ENCODE measurements at regions not wholly inside any gene's neighbourhood (a gene's known extent, or its start where the extent isn't known, plus 50 kb on each side); places are given as distances from the start of the nearest gene placed in this dataset.
A peak's percentile ranks its signal among the peaks of the same experiment; 100 is the strongest.

DNA sequence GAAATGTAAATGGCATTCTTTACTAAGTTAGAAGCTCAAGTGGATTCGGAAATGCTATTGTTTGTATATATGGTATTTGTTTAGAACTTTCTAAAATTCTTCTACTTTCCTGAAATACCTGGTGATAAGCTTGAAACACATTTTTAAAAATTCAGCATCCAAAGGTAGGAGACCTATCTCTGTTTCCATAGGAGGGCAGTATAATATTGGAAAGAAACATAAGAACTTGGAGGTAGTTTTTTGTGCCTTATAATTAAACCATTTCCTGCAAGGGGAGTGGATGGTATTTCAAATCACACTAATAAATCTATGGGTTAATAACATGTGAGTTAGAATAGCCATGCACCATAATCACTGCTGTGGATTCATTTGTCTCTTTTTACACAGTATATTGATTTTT lies 217.4 kb upstream of the AADAT start:
- DNase-seq (ENCODE audit: low read depth): peak; percentile 5

DNA sequence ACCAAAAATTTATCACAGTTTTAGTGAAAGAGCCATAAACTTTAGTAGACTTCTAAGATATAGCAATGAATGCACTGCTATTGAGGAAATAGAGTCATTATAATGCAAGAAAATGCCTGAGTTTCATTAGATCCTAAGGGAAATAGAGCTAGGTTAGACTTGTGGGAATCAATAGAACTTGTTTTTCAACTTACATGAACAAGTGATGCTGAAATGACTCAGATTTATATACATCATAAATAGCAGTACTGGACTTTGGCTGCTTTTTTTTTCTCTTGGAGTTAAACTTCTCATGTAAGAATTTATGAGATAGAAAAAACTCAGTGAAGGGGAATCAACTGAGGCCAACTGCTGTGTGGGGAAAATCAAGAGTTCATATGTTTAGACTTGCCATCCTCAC lies 216.5 kb upstream of the AADAT start:
- no peak for DNase-seq (ENCODE audit: low read depth)

DNA sequence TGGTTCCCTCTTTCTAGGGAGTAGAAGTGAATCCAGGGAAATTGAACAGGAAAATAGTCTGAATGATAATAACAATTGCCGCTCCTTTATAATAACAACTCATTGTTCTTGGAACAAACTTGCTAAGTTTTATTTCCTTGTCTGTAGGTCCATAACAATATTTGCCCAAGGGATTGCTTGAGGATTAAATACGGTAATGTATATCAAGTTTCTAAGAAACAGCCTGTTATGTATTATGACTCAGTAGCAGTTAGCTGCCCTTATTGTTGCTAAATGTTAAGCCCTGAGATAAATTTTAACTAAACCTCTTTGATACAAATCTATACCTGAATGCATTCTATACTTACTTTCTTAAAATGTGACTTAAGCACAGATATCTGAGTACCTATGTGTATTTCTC lies 215.9 kb upstream of the AADAT start:
- no peak for DNase-seq (ENCODE audit: low read depth)

DNA sequence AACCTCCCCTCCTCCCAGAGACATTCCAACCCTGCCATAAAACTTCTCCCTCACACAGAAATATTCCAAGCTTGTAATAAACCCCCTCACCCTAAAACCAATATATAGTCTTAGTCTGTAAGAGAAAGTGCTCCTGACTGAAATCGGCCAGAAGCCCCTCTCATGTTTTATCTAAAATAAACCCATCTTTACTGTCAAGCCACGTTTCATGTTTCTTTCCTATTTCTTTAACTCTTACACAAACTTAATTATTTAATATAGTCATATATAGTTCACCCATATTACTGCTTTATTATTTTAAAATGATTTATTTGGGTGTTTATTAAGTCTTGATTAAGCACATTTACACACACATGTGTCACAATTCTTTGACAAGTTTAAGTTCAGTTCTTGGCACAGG lies 191.3 kb upstream of the AADAT start:
- DNase-seq (ENCODE audit: low read depth): no peak

DNA sequence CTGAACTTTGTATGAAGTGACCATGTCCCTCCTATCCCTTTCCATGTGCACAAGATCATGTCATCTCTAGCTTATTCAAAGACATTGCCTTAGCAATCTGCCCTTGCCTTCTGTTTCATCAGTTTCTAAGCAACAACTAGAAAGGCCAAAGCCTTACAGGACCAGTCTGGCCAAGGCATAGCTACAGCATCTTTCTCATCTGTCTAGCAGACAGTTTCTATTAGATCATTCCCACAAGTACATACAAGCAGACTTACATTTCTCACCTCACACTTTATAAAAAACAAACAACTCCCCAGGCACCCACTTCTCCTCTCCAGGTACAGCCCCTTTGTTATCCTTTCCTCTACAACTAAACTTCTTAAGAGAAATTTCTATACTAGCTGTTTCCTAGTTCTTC lies 188.7 kb upstream of the AADAT start:
- no peak for DNase-seq (ENCODE audit: low read depth)

DNA sequence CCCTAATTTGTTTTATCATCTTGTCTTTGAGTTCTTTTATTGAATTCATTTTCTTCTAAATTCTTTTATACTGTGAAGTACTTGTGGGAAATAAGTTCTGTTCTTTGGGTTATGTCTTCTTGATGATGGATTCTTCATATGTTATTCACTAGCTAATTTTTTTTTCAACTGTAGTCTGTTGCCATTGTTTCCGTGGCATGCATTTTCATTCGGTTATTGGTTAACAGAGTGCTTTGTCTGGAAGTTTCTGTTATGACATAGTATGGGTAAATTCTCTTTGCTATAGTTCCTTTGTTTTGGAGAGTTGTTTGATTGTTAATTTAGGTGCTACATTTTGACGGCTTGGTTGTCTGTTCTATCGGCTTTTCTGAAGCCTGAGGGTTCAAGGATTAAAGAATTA lies 184.9 kb upstream of the AADAT start:
- peak; percentile 74 for DNase-seq (ENCODE audit: low read depth)

DNA sequence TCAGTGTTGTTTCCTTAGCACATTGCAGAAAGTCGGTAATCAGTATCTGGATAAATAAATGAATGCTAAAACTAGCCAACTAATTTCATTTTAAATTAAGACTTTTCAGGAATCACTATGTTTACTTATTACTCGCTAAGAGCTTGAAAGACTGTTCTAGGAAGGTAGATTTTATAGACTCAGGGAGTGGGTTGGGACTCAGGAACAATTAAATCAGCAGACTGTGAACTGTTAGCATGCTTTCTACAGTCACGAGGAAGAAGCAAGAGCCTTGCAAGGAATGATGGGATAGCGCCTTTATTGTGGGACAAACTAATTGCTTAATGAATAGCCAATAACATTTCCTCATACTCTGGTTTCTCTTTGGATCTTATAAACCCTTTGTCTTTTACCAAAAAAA lies 183.2 kb upstream of the AADAT start:
- DNase-seq (ENCODE audit: low read depth): peak; percentile 75

DNA sequence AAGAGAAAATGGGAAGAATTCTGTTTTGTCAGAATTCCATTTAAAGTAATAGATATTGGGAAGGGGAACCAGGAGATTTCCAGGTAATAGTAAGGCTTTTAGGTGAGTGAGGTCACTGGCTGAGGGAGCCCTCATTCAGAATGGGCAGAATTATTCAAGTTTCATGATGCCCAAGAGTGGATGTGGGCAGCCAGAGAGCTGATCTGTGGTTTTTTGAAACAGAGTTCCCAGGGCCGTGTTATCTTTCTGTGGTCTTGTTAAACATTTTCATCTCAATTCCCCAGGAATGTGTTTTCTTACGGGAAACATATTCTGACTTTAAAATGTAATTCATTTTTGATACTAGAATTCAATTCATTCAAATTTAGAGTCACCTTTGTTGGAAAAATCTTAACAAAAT lies 182.0 kb upstream of the AADAT start:
- DNase-seq (ENCODE audit: low read depth): no peak

DNA sequence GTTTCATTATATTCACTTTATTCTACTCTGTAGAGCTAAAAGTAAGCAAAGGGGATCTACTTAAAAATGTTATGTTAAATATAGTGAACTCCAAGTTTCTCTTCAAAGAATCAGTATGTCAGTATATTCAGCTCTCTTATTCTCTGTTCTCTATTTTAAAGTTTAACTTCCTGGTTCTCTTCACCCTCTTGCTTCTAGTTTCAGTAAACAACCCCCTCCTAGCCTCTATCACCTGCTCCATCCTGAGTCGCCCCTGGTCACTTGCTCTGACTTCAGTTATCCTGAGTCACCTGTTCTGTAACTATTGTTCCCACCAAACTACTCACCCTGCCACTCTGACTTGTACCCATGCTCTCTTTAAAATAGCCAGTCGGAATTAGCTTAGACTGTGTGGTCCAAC lies 180.9 kb upstream of the AADAT start:
- DNase-seq (ENCODE audit: low read depth): no peak

DNA sequence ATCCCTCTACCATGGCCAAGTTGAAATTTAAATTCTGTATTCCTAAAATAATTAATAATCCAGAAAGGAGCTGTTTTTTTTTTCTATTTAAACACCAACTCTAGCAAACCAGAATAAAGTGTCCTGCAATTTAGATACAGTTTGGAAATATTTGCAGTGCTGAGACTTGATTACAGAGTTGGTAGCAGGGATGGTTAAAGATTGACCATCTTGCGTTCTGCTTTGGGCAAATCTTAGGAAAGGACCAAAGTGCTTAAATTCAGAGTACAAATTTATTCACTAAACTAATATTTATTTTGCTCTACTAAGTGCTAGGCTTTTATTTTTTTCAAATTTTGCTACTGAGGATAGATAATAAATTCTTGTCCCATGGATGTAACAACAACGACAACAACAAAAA lies 180.2 kb upstream of the AADAT start:
- no peak for DNase-seq (ENCODE audit: low read depth)

DNA sequence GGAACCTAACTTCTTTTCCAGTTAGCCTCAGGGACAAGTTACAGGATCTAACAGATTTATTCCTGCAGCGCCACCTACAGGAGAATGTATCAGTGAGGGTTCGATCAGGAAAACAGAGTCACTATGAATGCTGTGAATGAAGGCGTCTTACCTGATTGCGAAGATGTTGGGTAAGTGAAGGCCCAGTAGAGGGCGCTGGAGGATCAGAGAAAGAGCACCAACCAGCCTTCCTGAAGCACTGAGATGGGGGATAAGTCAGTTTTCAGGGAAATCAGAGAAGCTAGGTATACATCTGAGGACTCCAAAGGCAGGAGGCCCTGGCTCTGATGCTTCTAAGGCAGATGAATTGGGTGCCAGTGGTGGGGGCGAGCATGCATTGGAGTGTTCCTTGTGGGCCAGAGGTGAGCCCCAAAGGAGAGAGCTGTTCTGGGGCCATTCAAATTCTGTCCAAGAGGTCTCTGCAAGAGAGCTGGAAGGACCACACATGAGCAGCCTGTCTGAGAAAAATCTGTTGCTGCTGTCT lies 169.9 kb upstream of the AADAT start:
- peak; percentile 89 for DNase-seq (ENCODE audit: low read depth)

DNA sequence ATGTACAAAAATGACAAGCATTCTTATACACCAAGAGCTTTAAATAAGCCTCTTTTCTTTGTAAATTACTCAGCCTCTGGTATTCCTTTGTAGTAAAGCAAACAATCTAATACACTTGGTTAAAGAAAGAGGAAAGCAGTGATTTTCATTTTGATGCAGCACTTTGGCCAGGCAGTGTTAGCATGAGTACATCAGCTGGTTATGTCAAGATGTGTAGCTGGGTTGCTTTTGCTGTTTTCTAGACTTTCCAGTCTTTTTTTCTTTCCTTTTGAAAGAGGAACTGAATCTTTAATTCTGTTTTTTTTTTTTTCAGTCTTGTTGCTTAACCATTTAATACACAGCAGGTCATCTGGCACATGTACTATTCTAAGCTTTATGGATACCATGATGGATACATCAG lies 167.1 kb upstream of the AADAT start:
- DNase-seq (ENCODE audit: low read depth): no peak

DNA sequence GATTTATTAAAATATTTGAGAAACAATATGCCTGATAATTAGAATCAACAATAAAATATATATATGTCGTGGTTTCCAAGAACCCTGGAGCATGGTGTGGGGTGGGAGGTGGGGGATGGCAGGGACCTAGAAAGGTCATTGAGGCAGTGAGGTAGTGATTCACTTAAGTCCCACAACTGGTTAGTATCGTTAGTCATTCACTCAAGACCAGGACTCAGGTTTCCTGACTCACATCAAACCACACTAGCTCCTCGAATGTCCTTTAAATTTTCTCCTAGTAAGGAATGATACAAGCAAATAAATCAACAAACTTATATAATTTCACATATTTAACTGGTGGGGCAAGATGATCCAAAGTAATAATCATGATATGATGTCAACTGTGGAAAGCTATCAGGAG lies 158.8 kb upstream of the AADAT start:
- DNase-seq (ENCODE audit: low read depth): peak; percentile 60

DNA sequence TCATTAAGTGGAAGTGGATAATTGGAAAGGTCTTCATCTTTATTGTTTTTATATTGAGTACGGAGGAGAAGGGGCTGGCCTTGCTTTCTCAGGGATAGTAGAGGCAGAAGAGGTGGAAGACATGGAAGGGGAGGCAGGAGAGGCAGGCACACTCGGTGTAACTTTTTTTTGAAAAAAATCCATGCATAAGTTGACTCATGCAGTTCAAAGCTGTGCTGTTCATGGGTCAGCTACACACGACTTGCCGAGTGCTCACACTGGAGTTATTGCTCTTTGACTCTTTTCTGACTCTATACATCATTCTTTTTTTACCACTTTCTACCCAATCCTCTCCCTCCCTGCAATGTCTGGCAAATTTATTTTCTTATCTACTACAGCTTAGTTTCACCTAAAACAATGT lies 158.3 kb upstream of the AADAT start:
- no peak for DNase-seq (ENCODE audit: low read depth)

DNA sequence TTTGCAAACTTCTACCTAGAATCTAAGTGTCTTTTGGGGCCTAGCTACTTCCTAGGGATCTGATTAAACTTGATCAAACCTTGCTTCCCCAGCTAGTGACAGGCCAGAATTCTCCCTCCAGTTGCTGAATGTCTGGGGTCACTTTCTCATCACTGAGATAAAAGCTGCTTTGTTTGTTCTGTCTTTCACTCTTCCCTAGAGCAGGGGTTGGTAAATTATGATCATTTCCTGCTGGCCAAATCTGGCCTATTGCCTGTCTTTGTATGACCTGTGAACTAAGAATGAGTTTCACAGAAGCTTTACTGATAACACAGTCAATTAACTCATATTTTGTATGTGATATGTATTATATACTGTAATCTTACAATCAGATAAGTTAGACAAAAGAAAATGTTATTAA lies 157.8 kb upstream of the AADAT start:
- DNase-seq (ENCODE audit: low read depth): no peak

DNA sequence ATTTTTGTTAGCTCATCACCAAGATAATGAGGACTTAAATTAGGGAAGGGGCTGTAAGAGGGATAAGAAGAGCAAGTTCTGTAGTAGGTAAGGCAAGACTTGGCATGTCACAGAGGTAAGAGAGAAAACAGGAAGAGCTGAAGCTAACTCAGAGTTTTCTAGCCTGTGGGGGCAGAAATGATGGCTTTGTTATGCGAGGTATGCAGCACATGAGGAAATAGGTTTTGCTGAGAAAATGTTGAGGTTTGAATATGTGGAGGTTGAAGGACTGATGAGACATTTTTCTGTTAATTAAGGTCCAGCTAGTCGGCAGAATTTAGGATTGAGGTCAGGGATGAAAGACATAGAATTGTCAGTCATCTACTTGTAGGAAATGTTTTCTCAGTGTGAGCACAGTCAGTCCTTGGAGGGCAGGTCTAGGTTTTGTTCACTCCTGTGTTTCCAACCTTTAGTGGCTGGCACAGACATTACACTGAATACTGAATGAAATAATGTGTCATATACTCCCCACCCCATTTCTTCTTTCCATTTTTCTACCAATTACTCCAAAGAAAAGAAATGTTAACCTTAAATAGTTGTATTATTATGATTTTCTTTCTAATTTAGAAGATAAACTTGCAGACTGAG lies 154.0 kb upstream of the AADAT start:
- peak; percentile 23 for DNase-seq (ENCODE audit: low read depth)

DNA sequence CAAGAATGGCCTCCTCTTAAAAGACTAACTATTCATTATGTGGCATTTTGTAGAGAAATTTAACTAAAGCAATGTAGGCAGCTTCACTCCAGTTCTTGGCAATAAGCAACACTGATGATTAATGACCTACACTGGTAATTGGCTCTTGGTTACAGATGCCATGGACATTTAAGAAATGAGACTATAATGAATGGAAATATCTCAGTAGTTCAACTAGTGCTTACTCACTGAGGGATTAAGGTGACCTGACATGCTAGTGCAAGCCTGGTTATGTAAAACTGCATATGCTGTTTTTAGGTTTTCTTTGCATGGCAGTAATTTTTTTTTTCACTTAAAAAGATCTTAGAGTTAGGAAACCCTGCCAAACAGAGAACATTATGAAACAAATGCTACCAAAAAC lies 152.7 kb upstream of the AADAT start:
- DNase-seq (ENCODE audit: low read depth): no peak

DNA sequence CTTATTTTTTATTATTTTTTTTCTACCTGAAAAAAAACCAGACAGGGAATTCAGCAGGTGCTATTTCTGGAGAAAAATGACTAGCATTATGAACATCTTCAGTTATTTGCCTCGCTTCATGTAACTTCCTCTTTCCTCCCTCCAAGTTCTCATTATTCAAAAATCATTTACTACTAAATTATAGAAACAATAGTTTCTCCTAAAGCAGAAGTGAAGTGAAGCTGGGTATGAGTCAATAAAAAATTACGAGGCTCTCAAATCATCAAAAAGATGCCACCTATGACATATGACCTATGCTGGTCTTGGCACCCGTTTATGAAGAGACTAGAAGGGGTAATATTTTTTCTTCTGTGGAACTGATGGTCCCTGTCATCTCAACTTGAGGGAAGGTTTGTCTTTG lies 145.0 kb upstream of the AADAT start:
- no peak for DNase-seq (ENCODE audit: low read depth)

DNA sequence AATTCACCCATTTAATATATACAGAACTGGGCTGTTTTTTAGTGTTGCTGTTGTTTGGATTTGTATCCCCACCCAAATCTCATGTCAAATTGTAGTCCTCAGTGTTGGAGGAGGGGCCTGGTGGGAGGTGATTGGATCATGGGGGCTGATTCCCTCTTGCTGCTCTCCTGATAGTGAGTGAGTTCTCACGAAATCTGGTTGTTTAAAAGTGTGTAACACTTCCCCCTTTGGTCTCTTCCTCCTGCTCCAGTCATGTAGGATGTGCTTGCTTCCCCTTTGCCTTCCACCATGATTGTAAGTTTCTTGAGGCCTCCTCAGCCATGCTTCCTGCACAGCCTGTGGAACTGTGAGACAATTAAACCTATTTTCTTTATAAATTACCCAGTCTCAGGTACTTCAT lies 141.6 kb upstream of the AADAT start:
- DNase-seq (ENCODE audit: low read depth): no peak

DNA sequence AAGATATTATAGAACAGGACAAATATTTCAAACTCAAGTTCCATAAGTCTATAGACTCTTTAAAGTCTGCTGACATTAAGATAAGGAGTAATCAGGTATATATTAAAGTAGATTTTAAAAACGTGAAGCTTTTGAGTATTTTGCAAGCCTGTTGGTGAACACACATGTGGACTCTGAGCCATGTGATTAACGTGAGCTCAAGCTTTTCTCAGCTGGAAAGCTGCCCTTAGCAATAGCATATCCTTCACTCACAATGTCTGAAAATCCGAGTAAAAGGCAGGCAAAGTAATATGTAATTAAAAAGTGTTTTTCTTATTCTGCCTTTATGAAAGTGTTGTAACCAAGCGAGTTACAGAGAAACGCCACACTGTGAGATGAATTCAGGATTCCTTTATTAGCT lies 140.5 kb upstream of the AADAT start:
- no peak for DNase-seq (ENCODE audit: low read depth)

DNA sequence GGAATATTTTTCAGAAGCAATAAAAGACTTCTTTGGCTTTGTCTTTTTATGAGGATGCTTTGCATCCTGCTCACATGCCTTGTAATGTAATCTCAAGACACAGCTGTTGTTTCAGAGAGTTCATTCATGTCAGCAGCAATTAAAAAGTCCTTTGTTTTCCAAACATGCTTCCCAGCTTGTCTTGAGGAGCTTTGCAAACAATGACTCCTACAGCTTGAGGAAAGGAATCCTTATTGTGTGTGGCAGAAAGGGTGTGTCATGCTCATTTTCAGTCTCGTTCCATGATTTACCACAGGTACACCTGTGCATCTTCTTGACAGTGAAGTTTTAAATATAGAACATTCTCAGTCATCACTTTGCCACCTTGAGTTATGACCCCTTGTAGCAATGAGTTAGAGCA lies 139.2 kb upstream of the AADAT start:
- no peak for DNase-seq (ENCODE audit: low read depth)

DNA sequence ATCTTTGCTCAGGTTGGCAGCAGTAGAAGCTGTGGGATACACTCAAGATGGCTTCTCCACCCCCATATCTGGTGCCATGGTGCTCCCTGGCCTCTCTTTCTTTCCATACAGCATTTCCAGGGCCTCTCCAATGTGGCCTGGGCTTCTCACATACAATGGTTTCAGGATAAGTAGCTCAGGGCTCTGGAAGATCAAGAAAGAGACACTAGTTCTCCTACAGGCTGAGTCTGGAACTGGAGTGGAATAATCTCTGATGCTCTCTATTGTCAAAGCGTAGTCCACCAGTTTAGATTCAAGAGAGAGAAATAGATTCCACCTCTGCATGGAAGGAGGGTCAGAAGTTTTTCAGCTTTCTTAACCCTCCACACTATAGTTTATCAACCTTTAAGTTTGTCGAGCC lies 138.2 kb upstream of the AADAT start:
- DNase-seq (ENCODE audit: low read depth): no peak

DNA sequence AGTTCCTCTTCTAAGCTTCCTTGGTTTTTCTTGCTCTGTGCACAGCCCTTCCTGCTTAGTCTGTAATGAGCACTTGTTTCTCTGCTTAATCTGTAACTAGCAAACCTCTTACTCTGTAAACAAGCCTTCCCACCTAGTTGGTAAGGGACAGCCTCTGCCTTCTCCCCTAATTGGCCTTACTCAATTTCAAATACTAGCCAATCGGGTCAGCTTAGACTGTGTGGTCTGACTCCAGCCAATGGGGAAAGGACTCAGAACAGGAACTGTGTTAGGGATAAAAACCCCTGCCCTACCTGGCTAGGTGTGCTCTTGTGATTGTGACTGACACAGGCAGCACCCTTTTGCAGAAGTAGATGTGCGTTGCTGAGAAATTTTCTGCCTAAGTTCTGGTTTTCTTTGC lies 136.5 kb upstream of the AADAT start:
- DNase-seq (ENCODE audit: low read depth): peak; percentile 35

DNA sequence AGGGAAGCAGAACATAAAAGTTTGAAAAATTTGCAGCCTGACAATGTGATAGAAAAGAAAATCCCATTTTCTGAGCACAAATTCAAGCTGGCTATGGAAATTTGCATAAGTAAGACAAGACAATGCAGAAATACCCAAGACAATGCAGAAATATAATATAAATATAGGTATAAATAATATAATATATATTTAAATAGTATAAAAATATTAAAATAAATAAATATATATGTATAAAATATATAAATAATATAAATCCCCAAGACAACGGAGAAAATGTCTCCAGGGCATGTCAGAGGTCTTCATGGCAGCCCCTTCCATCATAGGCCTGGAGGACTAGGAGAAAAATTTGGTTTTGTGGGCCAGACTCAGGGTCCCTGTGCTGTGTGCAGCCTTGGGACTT lies 125.0 kb upstream of the AADAT start:
- no peak for DNase-seq (ENCODE audit: low read depth)

DNA sequence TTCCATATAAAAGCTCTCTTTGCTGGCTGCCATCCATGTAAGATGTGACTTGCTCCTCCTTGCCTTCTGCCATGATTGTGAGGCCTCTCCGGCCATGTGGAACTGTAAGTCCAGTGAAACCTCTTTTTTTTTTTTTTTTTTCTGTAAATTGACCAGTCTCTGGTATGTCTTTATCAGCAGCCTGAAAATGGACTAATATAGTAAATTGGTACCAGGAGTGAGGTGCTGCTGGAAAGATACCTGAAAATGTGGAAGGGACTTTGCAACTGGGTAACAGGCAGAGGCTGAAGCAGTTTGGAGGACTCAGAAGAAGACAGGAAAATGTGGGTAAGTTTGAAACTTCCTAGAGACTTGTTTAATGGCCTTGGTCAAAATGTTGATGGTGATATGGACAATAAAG lies 124.3 kb upstream of the AADAT start:
- no peak for DNase-seq (ENCODE audit: low read depth)
